ENCODE measurements at regions not wholly inside any gene's neighbourhood (a gene's known extent, or its start where the extent isn't known, plus 50 kb on each side); places are given as distances from the start of the nearest gene placed in this dataset.

DNA sequence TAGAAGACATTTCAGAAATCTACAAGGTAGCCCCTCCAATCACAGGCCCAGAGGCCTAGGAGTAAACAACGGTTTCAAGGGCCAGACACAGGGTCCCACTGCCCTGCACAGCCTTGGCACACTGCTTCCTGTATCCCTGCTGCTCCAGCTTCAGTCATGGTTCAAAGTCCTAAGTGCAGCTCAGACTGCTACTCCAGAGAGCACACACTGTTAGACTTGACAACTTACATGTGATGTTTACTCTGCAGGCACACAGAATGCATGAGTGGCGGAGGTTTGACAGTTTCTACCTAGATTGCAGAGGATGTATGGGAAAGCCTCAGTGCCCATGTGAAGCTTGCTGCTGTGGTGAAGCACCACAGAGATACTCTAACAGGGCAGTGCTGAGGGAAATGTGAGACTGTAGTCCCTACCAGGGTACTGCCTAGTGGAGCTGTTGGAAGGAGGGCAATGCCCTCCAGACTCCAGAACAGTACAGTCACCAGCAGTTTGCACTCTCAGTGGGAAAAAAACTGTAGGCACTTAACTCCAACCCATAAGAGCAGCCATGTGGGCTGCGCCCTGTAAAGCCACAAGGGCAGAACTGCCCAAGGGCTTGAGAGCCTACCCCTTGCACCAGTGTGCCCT is 270.0 kb downstream of the ZWINT start:
- TF ChIP-seq, protein P1, sequence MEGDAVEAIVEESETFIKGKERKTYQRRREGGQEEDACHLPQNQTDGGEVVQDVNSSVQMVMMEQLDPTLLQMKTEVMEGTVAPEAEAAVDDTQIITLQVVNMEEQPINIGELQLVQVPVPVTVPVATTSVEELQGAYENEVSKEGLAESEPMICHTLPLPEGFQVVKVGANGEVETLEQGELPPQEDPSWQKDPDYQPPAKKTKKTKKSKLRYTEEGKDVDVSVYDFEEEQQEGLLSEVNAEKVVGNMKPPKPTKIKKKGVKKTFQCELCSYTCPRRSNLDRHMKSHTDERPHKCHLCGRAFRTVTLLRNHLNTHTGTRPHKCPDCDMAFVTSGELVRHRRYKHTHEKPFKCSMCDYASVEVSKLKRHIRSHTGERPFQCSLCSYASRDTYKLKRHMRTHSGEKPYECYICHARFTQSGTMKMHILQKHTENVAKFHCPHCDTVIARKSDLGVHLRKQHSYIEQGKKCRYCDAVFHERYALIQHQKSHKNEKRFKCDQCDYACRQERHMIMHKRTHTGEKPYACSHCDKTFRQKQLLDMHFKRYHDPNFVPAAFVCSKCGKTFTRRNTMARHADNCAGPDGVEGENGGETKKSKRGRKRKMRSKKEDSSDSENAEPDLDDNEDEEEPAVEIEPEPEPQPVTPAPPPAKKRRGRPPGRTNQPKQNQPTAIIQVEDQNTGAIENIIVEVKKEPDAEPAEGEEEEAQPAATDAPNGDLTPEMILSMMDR (IDR thresholded peaks at IDR 0.05; ENCODE audit: insufficient read depth, low read depth, low read length) = no peak
- no peak for TF ChIP-seq EZH2 (IDR thresholded peaks at IDR 0.05; ENCODE audit: insufficient read depth, low read length)

Measured in astrocyte (in vitro differentiated cells and primary cell).